ENCODE measurements at regions not wholly inside any gene's neighbourhood (a gene's known extent, or its start where the extent isn't known, plus 50 kb on each side); places are given as distances from the start of the nearest gene placed in this dataset.
A peak's percentile ranks its signal among the peaks of the same experiment; 100 is the strongest.

DNA sequence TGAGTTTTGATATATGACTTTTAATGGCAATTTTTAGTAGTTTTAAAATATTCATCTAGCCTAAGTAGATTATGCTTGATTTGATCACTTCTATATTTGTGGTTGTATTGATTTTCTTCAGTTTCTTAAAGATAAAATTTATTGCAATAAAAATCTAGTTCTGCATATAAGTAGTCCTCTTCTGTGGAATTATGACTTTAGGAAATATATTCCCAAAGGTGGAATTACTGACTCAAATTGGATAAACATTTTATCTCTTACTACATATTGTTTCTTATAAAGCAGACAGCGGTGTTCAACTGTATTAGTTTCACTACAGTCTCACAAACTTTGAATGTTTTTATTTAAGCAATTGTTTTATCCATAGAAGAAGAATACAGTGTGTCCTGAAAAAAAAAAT is 883.0 kb upstream of the SEMA6A start:
- no peak overlapping the region for H3K4me3 ChIP-seq (ENCODE audit: low read depth, low read length)
- TF ChIP-seq, protein P1, sequence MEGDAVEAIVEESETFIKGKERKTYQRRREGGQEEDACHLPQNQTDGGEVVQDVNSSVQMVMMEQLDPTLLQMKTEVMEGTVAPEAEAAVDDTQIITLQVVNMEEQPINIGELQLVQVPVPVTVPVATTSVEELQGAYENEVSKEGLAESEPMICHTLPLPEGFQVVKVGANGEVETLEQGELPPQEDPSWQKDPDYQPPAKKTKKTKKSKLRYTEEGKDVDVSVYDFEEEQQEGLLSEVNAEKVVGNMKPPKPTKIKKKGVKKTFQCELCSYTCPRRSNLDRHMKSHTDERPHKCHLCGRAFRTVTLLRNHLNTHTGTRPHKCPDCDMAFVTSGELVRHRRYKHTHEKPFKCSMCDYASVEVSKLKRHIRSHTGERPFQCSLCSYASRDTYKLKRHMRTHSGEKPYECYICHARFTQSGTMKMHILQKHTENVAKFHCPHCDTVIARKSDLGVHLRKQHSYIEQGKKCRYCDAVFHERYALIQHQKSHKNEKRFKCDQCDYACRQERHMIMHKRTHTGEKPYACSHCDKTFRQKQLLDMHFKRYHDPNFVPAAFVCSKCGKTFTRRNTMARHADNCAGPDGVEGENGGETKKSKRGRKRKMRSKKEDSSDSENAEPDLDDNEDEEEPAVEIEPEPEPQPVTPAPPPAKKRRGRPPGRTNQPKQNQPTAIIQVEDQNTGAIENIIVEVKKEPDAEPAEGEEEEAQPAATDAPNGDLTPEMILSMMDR (IDR thresholded peaks at IDR 0.05; ENCODE audit: low read depth, low read length): no peak

DNA sequence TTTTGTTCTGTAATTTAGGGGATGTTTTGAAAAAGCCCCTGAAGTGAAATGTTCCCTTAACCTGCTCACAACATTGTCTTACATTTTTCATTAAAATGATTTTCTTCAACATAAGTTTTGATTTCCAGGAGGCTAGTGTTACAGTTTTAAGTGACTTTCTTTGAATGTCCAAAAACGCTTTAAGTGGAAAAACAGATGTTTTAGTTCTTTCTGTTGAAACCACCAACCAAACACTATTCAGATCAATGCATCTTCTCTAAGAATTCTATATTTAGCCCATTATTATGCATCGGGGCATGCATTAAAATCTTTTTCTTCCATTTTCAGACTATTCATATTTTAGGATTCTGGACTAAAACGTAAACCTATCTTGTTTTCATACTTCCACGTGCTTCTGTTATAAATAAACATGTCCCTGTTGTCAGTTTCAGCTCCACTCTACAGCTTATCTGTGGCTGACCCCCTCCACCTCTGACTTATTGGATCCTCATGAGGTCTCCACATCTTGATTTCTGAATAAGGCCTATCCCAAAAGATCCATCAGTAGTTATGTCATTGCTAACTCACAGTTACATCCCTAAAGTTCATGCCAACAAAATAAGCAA is 882.3 kb upstream of the SEMA6A start:
- TF ChIP-seq, protein P1 (IDR thresholded peaks at IDR 0.05; ENCODE audit: low read depth, low read length): no peak
- no peak overlapping the region for H3K4me3 ChIP-seq (ENCODE audit: low read depth, low read length)

DNA sequence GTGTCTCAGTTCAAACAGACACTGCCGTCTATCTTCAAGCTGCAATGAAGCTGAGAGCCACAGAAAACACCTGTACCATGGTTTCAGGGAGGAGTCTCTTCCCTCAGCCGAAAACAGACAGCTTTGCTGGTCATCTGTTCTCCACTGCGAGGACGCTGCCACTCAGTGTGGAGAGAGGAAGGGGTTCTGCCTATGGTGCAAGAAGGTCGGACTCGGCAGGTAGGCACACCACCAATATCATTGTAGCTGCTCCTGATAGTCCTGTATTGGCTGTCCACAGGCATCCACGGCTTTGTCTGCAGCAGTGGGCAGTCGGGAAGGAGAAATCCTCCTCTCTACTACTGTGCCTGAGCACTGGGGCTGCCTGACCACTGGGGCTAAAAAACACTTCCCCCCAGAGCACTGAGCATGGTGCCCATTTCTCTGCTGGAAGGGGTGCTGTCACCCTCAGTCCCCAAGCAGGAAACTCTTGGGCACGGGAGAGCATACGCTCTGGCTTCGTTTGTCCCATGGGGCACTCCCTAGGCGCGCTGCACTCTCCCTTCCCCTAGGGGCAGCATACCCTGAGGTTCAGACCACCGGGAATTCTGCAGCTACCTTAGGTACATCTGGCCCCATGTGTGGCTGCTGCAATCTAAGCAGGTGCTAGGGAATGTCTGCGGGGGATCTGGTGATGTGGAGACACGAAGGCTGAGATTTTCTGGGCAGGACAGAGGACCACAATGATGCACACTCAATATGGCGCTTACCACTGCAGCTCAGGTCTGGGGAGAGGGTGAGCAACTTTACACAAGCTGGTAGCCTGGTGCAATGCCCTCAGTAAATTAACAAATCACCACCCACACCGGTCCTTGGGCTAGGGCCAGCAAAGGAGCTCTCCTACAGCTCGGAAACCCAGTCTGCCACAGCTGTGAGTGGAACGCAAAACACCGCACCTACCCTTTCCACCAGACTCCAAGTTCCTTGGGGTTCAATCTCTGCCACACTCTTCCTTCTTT is 880.9 kb upstream of the SEMA6A start:
- no peak overlapping the region for H3K4me3 ChIP-seq (ENCODE audit: low read depth, low read length)
- TF ChIP-seq, protein P1 (IDR thresholded peaks at IDR 0.05; ENCODE audit: low read depth, low read length): no peak

DNA sequence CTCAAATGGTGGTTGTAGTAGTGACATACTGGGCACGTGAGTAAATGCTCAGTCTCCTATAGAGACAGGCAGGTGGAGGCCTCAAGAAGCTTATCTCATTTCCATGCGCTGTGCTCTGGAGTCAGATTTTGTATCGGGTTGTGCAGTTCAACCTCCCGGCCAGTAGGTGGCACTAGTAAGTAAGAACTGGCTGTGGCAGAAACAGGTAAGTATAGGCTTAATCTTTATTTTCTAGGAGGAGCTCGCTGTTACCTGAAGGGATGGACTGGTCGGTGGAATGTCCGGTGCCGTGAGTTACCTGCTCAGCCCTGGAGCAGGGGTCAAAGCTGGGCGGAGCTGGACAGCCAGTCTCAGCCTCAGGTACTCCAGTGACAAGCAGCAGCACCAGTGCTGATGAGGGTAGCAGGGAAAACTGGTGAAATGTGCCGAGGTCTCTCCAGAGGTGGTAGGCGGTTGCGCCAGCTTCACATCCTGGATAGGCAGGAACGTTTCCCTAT is 880.1 kb upstream of the SEMA6A start:
- H3K4me3 ChIP-seq (ENCODE audit: low read depth, low read length): no peak overlapping the region
- TF ChIP-seq, protein P1 (IDR thresholded peaks at IDR 0.05; ENCODE audit: low read depth, low read length): peak; percentile 76

DNA sequence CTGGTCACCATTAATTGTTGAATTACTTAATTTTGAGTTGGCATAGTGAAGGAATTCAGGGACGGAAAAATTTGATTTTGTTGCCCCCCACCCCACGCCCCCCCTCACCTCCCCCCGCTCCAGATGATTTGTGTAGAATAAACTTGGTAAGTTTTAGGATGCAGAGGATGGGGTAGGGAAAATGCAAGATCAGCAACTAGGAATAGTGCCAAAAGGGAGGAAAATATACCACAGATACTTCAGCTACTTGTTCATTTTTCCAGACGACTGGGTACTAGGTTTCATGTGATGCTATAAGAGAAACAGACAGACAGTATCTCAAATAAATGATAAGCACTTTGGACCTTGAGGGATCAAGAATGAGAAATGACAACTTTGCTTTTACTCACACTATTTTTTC is 862.2 kb upstream of the SEMA6A start:
- H3K4me3 ChIP-seq (ENCODE audit: low read depth, low read length): no peak overlapping the region

DNA sequence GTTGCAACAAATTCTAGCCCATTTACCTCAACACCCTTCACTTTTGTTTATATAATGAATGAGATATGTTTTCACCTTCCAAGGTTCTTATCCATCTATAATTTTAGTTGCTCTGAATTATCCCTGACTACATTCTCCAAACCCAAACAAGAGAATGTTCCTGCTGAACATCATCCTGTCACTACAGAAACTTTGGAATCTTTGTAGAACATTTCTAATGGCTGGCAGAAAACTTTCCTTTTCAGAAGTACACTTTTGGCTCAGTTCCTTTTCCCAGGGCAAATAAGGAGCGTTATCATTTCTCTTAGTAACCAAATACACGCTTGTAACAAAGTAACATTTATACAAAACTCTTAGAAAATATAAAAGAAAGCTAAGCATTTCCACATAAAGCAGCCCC is 860.6 kb upstream of the SEMA6A start:
- H3K4me3 ChIP-seq (ENCODE audit: low read depth, low read length): no peak overlapping the region
- TF ChIP-seq, protein P1 (IDR thresholded peaks at IDR 0.05; ENCODE audit: low read depth, low read length): no peak

More for the DNA sequence above, 862.2 kb upstream of the SEMA6A start:
- TF ChIP-seq, protein P1 (IDR thresholded peaks at IDR 0.05; ENCODE audit: low read depth, low read length): no peak

DNA sequence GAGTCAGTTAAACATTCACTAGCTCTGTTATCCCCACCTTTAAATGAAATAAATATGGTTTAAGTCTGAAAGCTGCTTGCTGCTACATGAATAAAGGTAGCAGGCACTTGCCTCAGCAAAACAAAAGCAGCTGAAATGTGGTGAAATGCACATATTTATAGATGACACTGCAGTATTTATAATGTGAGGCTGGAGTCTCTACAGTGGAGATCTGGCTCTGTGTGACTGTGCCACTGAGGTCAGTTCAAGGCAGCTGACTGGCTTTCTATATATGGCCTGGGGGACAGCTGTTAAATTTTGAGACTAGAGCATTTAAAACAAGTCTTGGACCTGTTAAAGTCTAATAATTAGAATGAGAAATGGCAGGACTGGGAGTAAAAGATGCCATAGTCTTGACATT is 859.6 kb upstream of the SEMA6A start:
- TF ChIP-seq, protein P1 (IDR thresholded peaks at IDR 0.05; ENCODE audit: low read depth, low read length): no peak

More for the DNA sequence above, 859.6 kb upstream of the SEMA6A start:
- H3K4me3 ChIP-seq (ENCODE audit: low read depth, low read length): no peak overlapping the region

All from WI38 (cell line).